ENCODE measurements at regions not wholly inside any gene's neighbourhood (a gene's known extent, or its start where the extent isn't known, plus 50 kb on each side); places are given as distances from the start of the nearest gene placed in this dataset.

- TF ChIP-seq POLR2A (IDR thresholded peaks at IDR 0.05; ENCODE audit: low read length) (no peak), GATA1 (IDR thresholded peaks at IDR 0.05; ENCODE audit: low read depth, low read length) (no peak)
Observed at GRCh38 chr3:117748131-117748530, 1038.6 kb downstream of the TUSC7 start.
